ENCODE measurements at regions not wholly inside any gene's neighbourhood (a gene's known extent, or its start where the extent isn't known, plus 50 kb on each side); places are given as distances from the start of the nearest gene placed in this dataset.
"Not testable (repeated sequence)": the region's sequence is repeated elsewhere in the genome, so short reads cannot be mapped to it uniquely, and the experiment has no call there.

- Histone ChIP-seq H3K4me1 (no peaks in the 10 kb centered on the region), H3K27ac (no peak overlapping the region), H3K9me3 (no peaks in the 10 kb centered on the region), H3K36me3 (ENCODE audit: insufficient read depth in 1 of 2, low read depth in 1 of 2) (no peaks in the 10 kb centered on the region), H3K27me3 (ENCODE audit: insufficient read depth in 3 of 3, low read length in 2 of 3) (no peaks in the 10 kb centered on the region), H3K4me3 (no peak overlapping the region)
- DNase-seq (no peak), ATAC-seq (no peak)
- WGBS, 3 donors = 21 to 38% (median 28%) methylated on average over 8 of the region's 8 CpGs
- intact Hi-C loops (cut with DNase I) = no loop called here
- TF ChIP-seq, protein P1, sequence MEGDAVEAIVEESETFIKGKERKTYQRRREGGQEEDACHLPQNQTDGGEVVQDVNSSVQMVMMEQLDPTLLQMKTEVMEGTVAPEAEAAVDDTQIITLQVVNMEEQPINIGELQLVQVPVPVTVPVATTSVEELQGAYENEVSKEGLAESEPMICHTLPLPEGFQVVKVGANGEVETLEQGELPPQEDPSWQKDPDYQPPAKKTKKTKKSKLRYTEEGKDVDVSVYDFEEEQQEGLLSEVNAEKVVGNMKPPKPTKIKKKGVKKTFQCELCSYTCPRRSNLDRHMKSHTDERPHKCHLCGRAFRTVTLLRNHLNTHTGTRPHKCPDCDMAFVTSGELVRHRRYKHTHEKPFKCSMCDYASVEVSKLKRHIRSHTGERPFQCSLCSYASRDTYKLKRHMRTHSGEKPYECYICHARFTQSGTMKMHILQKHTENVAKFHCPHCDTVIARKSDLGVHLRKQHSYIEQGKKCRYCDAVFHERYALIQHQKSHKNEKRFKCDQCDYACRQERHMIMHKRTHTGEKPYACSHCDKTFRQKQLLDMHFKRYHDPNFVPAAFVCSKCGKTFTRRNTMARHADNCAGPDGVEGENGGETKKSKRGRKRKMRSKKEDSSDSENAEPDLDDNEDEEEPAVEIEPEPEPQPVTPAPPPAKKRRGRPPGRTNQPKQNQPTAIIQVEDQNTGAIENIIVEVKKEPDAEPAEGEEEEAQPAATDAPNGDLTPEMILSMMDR (IDR thresholded peaks at IDR 0.05) = no peak
Measured at GRCh38 chr20:48215536-48215935, 430.3 kb upstream of the SULF2 start.

DNA sequence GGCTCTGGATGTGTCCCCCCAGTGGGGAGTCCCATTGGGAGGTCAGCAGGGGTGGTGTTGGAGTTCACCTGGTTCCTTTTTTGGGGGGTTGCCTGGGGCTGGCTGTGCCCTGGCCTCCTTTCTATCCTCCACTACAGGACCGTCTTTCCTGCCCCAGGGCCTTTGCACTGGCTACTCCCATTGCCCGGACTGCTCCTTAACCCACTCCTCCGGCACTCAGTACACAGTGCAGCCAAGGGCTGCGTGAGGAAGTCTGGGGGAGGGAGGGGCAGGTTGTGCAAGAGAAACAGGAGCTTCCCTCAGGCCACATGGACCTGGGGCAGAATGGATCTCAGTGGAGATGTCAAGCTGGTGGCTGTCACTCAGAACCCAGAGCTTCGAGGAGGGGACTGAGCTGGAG is 429.3 kb upstream of the SULF2 start:
- intact Hi-C loops (cut with DNase I) = no loop called here
- TF ChIP-seq, protein P1 (IDR thresholded peaks at IDR 0.05) = no peak
- no peak overlapping the region for H3K4me3 ChIP-seq
- H3K4me1 ChIP-seq = no peaks in the 10 kb centered on the region
- no peaks in the 10 kb centered on the region for H3K9me3 ChIP-seq
- no peak overlapping the region for H3K27ac ChIP-seq
- DNase-seq = no peak
- 43 to 77% (median 63%) methylated on average over 5 of the region's 5 CpGs for WGBS, 3 donors
- no peaks in the 10 kb centered on the region for H3K36me3 ChIP-seq (ENCODE audit: insufficient read depth in 1 of 2, low read depth in 1 of 2)
- no peak for ATAC-seq
- H3K27me3 ChIP-seq (ENCODE audit: insufficient read depth in 3 of 3, low read length in 2 of 3) = no peaks in the 10 kb centered on the region

DNA sequence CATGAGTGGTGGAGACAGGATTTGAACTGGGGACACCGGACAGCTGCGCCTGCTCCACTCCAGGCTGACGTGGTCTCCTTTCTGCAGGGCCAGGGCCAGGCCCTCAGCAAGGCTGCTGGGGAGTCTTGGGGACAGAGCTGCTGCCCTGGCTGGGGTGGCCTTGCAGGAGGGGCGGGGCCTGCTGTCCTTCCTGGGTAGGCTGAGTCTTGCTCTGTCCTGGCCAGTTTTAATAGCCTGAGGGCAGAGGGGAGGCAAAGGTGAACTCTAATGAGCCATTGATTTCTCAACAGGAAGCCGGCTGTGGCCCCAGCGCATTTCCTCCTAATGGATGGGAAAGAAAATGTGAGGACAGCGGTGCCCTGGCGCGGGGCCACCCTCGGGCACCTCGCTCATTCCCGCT is 428.4 kb upstream of the SULF2 start:
- H3K4me1 ChIP-seq; H3K27ac ChIP-seq; intact Hi-C loops (cut with DNase I); ATAC-seq; H3K27me3 ChIP-seq (ENCODE audit: insufficient read depth in 3 of 3, low read length in 2 of 3); H3K36me3 ChIP-seq (ENCODE audit: insufficient read depth in 1 of 2, low read depth in 1 of 2); H3K4me3 ChIP-seq; H3K9me3 ChIP-seq; DNase-seq: not testable (repeated sequence)
- 60 to 69% (median 69%) methylated on average over 12 of the region's 12 CpGs for WGBS, 3 donors

DNA sequence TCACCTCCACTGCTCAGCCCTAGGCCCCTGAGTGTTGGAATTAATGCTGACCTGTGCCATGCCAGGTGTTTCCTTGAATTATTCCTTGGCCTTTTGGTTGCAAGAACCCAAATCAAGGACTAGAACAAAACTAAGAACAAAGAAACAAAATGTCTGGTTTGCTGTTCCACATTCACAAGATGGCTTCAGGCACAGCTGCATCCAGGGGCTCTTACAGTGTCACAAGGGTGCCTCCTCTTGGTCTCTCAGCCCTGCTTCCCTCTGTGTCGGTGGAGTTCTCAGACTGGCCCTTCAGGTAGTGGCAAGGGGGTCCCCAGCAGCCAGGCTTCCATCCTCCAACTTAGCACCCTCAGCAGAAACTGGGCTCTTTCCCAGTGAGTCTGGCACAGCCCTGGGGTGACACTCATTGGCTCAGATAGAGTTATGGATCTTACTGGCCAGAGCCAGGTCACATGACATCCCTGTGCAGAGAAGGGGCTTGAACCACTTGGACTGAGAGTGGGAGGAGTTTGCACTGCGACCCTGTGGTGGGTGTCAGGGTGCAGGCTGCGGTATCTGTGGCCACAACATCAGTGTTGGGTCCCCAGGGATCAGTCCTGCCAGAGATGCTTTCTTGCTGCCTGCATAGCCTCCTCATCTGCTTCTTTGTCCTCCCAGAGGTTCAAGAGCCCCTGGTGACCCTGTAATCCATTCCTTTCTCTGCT is 427.7 kb upstream of the SULF2 start:
- WGBS, 3 donors = 79 to 84% (median 84%) methylated on average over 3 of the region's 3 CpGs

DNA sequence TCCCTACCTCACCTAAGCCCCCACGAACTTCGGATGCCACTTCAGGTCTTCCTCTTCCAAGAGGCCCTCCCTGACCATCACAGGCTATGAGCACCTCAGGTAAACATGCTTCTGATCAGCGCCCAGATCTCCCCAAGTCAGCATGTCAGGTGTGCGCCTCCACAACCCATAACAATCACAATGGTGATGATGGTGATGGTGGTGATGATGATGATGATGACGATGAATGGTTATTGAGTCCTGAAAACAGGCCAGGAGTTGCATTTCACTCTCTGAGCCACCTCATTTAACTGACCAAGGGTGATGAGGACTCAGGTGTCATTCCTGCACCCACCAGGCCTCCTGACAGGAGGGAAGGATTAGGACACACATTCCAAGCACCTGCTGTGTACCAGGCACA is 426.6 kb upstream of the SULF2 start:
- Histone ChIP-seq H3K4me3 (no peak overlapping the region), H3K36me3 (ENCODE audit: insufficient read depth in 1 of 2, low read depth in 1 of 2) (no peaks in the 10 kb centered on the region), H3K9me3 (no peaks in the 10 kb centered on the region), H3K4me1 (no peaks in the 10 kb centered on the region), H3K27me3 (ENCODE audit: insufficient read depth in 3 of 3, low read length in 2 of 3) (no peaks in the 10 kb centered on the region), H3K27ac (no peak overlapping the region)
- TF ChIP-seq, protein P1 (IDR thresholded peaks at IDR 0.05) = no peak
- ATAC-seq (no peak), DNase-seq (no peak)
- intact Hi-C loops (cut with DNase I) = no loop called here
- 87 to 94% (median 92%) methylated on average over 5 of the region's 5 CpGs for WGBS, 3 donors

More for the DNA sequence above, 427.7 kb upstream of the SULF2 start:
- Histone ChIP-seq H3K27me3 (ENCODE audit: insufficient read depth in 3 of 3, low read length in 2 of 3) (no peaks in the 10 kb centered on the region), H3K4me1 (no peaks in the 10 kb centered on the region), H3K27ac (no peak overlapping the region), H3K36me3 (ENCODE audit: insufficient read depth in 1 of 2, low read depth in 1 of 2) (no peaks in the 10 kb centered on the region), H3K9me3 (no peaks in the 10 kb centered on the region), H3K4me3 (no peak overlapping the region)
- intact Hi-C loops (cut with DNase I) = no loop called here
- DNase-seq = no peak
- TF ChIP-seq, protein P1 (IDR thresholded peaks at IDR 0.05) = no peak
- no peak for ATAC-seq
